Gastrocnemius medialis (tissue), 4 donors: ENCODE measurements at regions not wholly inside any gene's neighbourhood (a gene's known extent, or its start where the extent isn't known, plus 50 kb on each side); places are given as distances from the start of the nearest gene placed in this dataset.

Experiments
- CTCF ChIP-seq, 5 experiments: fragments of 450-650 bp in 3 of 5; fragments of 200-600 bp in 2 of 5; sonication (generic) in 2 of 5; IDR thresholded peaks in 4 of 5; conservative IDR thresholded peaks in 1 of 5; 1 replicate in 4 of 5; 2 replicates in 1 of 5; pipeline ENCODE4 v1.5.1; 2016 to 2019; ENCODE audit warnings: antibody characterized with exemption in 5 of 5, mild to moderate bottlenecking in 3 of 5, moderate library complexity in 3 of 5
- POLR2A ChIP-seq, 2 donors: fragments of 450-650 bp; IDR thresholded peaks; one replicate each; pipeline ENCODE4 v1.6.1; 2017; ENCODE audit warnings: antibody characterized with exemption in 2 of 2, mild to moderate bottlenecking in 2 of 2, moderate library complexity in 2 of 2

GRCh38 chr5:94066437-94067207 is 325.2 kb upstream of the POU5F2 start:
- no peak for TF ChIP-seq CTCF (IDR thresholded peaks at IDR 0.05 in 4 of 5, conservative IDR thresholded peaks at IDR 0.05 in 1 of 5)
- no peak for TF ChIP-seq POLR2A (IDR thresholded peaks at IDR 0.05)
